T-helper 2 cell treated with Interferon-gamma antibody and Interleukin-4, amounts not matched to agents 100 ng/mL and 5 ng/mL, for 36 hours (primary cell): ENCODE measurements at regions not wholly inside any gene's neighbourhood (a gene's known extent, or its start where the extent isn't known, plus 50 kb on each side); places are given as distances from the start of the nearest gene placed in this dataset.

ENCODE experiments used
- intact Hi-C: fragments of 100-400 bp; cut with micrococcal nuclease; formaldehyde crosslinking; loops from one replicate; pipeline ENCODE4 v1.15.1; 2023

DNA sequence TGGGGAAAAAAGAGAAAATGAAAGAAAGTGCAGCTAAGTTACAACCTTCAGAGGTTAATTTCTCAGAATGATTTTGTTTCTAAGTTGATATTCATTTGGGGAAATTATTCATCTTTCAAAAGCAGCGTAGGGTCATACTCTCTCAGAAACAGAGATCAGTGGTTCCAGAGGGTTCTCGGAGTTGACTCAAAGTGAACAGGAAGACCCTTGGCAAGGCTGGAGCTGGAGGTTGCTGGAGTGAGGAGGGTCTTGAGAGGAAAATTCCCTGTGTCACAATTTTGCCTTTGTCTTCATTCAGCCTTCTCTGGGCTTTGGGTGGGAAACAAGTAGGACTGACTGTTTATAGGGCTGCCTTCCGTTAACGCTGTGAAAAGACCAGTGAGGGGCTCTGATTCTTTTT, 168.2 kb downstream of the ICOS start:
- intact Hi-C loops, result loop anchor here (5.0 kb wide), 4 partner anchors 157 to 1577 kb away; partner anchors contain the start of gene NRP2

DNA sequence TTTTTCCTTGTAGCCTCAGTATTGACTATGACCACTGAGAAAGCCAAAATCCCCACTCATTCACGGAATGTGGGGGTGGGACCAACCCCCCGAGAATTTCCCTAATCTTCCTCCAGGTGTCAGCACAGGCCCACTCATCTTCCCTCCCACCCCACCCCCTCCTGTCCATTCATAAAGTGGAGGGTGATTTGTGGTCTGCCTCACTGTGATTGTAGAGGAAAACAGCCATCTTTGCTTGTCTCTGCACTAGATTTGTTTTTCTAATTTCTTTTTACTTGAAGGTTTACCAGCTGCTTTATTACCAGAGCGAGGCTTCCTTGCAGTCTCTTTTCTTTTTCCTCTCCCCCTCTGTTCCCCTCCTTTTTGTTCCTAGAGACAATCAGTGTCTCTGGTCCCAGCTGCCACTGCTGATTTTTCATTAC, 171.8 kb downstream of the ICOS start:
- intact Hi-C loops, result loop anchor here (1.0 to 5.0 kb wide), 7 partner anchors 70 to 1840 kb away; partner anchors contain the start of gene NRP2

DNA sequence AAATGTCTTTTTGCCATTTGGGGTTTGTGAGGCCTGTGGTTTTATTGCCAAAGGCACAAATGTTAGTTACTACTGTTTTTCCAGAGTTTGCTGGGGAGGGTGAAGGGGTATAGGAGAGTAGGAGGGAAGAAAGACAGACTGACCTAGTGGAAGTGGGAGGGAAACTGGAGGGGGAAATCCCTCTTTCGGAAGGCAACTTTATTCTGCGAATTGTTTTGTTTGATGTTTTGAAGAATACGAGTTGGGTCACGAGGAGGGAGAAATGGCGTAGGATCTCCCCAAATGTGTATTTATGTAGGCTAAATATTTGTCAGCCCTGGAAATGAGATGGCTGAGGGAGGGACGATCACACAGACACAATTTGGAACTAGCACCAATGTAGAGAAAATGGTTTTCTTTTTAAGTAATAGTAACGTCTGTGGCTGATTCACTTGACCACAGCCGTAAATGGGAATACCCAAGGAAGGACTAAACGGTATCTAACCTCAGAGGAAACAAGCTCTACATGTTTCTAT, 172.3 kb downstream of the ICOS start:
- intact Hi-C loops, result loop anchor here (1.0 to 5.0 kb wide), 7 partner anchors 69 to 1839 kb away; partner anchors contain the start of gene NRP2

DNA sequence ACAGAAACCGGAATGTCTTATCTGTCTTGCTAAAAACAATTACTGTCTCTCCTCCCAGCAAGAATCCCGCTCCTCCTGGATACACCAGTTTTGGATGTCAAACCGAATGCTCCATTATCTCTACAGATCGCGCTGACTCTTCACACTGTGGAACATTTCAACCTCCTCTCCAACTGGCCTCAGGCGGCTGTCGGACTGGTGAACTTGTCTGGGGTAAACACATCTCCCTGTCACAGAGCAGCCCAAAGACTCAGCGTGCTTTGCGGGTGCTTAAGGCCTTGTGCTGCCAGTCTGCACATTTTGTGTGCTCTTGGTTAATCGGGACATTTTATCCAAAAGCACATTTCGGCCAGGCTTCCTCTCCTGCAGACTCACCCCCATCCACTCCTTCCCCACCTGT, 173.1 kb downstream of the ICOS start:
- intact Hi-C loops, result loop anchor here (1.0 to 5.0 kb wide), 7 partner anchors 36 to 1573 kb away; partner anchors contain the start of gene NRP2

DNA sequence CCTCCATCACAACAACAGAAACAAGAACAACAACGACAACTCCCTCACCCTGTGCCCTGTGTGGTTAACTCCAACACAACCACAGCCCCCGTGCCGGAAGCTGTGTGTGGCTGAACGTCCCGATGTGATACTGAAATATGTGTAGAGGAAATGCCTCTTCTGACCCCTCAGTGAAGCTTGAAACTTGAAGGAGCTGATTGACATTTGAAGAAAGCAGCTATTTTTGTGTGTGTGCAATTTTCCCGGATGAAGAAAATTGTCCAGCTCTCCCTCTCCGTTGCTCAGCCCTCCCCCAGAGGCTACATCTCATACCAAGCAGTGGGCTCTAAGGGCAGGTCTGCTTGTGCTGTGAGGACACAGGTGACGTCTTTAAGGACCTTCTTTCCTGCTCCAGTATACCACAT, 173.8 kb downstream of the ICOS start:
- intact Hi-C loops, result loop anchor here (1.0 to 2.0 kb wide), 2 partner anchors 35 to 838 kb away; no protein-coding TSS in a partner anchor

DNA sequence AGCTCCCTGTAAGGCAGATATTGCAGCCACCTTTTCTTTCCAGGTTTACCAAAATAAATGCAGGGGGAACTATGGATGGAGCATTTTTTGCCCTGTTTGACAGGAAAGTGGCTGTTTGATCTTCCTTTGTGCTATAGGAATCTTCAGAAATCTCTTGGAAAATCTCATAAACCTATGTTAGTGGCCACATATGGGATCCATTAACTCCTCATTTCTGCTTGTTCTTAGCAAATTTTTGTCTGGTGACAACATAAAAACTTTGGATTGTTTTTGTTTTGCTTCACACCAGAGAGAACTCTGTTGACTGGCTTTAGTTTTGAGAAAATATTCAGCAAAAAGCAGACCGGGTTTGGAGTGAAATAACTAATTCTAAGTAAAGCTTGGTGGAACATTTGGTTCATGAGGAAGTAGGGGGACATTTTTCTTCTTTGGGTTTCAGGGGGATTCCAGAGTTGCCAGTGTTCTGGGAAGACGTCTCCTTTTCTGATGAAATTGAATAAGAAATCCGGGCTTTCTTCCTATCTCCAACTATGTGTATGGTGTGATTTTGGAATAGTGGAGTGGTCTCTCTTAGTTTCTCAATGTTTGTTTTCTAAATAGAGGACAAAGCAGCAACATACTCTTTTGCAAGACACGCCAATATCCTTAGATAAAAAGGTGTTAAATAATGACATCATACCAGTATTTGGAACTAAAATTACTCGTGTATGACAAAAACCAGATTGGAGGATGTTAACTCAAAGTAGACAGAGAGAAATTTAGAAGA, 174.4 kb downstream of the ICOS start:
- intact Hi-C loops, result loop anchor here (1.0 to 2.0 kb wide), 2 partner anchors 34 to 838 kb away; no protein-coding TSS in a partner anchor

DNA sequence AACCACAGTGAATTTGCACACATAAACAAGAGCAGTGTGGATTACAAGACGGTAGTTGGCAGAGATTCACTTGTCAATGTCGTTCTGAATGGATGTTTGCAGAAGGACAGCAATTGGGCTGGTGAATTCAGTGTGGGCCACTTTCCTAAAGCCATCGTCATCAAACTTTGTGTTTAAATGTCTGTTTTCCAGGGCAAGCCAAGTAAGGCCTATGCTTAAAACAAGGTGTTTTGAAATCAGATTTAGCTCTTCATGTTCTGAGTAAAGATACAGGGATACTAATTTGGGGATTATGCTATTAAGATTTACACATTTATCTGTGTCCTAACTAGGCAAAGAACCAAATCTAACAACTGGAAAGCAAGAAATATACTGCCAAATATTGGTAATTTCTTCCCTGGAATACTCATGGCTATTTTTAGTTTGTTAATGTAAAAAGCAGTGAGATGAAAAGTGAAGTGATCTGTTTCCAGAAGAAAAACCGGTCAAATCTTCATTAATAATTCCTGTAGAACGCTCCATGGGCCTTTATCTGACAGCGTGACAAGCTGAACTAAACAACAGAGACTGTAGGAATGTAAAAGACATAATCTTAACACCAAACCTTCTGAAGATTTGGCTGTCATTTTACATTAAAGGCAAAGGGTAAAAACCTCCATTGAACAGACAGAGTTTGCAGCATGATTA, 175.7 kb downstream of the ICOS start:
- intact Hi-C loops, result no loop called here

DNA sequence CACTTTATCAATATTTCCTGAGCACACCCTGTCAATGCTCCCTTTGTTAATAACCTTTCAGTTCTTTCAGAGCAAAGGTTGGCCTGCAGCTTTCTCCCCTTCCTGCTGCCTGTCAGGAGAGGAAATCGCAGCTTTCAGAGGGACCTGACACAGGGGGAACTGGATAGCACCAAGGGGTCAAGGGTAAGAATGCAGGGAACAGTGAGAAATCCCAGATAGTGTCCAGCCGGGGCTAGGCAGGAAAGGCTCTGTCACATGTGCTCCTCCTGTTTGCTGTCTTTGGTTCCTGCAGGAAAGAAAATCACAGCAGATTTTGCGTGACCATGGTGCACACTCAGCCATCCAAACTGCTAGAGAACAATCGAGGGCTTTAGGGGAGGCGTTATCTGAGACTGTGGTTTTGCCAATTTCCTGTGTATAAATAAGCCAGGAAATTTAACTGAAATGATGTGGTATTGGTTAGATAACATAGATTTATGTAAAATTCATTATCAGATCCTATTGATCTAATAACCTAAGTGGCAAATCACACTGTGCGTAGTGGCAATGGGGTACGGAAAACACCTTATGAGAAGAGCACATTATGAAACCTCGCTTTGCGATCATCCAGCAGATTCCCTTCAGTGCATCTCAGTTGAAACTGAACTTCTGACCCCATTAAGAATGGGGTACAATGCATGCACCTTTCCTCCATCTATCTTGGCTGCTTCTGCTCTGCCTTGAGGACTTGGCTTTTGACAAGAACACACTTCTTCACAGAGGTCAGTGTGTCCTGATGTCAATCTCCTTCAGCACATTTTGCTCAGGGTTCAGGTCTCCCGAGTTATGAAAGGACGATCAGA, 178.0 kb downstream of the ICOS start:
- intact Hi-C loops, result no loop called here

DNA sequence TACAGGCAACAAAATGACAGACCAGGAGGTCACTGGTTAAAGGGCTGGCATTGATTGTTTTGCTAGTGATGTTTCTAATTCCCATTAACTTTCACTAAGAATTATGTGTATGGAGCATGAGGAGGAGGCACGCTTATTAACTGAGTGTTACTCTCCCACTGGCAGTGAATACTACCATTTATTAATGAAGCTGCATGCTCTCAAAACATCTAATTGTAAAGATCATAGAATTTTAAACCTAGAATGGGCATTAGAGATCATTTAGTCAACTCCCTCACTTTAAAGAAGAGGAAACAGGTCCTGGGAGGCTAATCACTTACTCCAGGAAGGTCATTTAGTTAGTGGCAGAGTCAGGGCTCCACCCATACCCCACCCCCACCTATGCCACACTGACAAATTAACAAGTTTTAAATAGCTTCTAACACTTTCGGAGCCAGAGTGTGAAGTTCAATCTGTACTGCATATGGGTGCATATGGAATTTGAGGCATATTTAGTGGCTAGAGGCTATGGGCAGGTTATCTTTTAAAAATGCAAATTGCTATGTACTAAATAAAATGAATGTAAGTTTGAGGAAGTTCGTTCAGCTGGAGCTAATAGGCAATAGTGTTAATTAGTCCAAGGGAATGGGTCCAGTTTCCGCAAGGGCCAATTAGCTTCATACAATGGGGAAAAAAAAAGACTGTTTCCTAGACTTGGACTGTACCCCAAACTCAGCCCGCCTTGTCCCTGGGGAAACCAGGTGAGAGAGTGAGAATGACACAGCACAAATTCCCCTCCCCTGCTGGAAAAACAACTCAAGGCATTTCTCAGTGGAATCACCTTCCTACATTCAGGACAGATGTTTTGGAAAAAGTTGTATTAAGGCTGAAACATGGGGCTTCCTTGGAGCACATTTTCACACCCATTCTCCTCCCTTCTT, 178.8 kb downstream of the ICOS start:
- intact Hi-C loops, result no loop called here

DNA sequence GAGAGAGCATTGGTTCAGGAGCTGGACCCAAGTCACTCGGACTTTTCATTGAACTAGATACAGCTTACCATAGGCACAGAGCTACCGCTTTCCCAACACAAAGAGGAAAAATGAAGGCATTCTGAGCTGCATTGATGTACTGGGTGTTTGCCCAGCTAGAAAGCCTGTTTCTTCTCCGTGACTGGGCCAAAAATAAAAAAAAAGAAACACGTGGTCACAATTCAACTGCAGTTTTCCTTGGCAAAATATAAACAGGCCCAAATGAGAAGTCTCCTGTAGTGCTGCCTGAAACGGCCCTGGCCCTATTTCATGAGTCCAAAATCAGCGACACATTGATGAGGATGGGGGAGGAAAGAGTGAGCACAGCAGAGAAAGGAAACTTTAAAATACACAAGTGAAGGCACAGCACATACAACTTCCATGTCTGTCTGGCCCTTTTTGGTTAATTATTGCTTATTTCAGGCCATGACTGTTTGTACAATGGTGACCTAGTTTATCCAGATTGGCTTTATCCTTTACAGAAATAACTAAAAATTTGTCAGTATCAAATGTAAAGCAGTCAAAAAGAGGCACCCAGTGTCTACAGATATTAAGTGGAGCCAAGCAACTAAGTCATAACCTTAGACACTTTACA, 179.7 kb downstream of the ICOS start:
- intact Hi-C loops, result no loop called here

DNA sequence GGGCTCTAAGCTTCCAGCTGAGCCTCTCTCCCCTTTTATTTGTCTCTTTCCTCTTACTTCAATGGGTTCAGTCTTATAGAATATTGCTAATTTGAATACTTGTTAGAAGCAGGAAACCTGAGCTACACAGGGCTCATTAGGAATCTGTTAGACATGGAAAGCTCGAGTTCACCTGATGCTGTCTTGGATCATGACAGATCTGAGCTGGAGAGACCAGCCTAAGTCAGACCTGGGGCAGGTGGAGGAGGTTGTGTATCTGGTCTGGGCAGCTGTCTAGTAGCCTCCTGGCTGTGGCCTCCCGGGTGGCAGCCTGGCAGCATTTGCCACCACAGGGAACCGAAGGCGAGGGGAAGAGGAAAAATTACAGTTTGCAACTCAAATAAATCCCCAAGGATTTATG, 185.9 kb downstream of the ICOS start:
- intact Hi-C loops, result no loop called here

DNA sequence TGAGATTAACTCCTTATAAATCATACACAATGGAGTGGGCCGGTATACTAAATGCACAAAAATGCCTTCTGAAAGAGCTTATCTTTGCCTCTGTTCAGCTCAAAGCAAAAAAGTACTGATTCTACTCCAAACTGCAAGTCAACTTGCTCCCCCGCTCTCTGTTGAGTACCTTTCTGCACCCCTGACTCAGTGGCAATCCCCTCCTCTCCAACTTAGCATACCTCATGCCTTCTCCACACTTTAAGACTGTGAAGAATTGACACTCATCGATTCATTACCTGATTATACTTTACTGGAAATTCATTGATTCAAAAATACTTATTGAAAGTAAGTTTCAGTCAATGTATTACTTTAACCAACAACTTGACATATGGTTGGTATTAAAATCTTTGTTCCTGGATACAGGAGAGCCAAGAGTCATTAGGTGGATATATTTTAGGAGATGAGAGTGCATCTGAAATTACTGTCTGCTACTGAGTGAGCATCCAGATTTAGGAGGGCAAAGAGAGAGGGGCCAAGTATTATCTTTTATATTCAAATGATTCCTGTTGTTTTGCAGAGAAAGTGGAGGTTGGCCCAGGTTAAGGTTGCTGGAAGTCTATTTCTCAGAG, 187.7 kb downstream of the ICOS start:
- intact Hi-C loops, result no loop called here

DNA sequence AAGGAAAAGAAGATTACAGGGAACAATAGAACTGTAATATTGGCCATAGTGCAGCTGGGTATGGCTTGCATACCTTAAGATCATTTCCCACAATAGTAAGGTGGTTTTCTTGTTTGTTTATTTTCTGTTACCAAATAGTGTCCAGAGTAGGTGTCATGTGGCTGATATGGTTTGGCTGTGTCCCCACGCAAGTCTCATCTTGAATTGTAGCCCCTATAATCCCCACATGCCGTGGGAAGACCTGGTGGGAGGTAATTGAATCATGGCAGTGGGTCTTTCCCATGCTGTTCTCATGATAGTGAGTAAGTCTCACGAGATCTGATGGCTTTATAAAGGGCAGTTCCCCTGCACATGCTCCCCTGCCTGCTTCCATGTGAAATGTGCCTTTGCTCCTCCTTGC, 190.1 kb downstream of the ICOS start:
- intact Hi-C loops, result no loop called here

DNA sequence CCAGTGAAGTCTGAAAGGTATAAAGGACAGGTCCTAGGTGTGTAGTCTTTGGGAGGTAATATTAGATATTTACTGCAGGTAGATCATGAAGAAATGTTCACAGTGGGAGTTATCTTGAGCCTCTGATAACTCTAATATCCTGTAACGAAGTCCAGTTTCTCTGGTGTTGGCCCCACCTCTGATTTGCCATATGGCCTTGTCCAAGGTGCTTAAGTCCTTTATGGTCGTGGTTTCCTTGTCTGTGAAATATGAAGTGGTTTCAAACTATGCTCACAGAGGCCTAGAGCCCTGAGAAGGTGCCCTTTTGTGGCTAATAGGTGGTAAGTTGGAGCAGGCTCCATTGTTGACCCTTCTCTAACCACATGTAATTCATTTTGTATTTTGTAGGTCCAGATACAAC, 190.7 kb downstream of the ICOS start:
- intact Hi-C loops, result no loop called here

DNA sequence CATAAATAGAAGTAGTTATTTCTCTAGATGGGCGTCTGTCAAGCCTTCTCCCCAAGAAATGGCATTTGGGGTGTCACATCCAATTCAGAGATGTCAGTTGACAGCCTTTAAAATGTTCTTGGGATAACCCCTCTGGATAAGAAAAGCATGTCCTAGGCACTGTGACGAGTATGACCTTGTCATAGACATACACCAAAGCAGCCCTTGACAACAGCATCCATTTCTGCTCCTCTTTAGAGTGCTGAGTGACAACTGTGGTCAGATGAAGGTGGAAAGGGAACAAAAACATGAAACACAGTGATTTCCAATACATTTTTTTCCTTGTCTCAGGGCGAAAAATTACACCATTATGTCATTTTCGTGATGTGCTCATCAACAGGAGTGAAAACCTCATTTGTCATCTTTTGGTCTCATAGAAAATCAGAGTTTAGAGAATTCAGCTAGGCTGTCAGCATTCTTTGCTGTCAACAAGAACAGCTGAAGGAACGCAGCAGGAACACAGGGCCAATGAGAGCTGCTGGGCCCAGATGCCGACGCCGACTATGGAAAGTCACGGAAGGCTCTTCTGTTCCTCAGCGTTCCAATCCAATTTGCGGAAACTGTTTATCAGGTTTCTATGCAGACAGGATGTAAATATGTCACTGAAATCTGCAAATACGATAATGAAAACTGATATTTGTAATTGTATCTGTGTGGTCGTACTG, 193.2 kb downstream of the ICOS start:
- intact Hi-C loops, result no loop called here

DNA sequence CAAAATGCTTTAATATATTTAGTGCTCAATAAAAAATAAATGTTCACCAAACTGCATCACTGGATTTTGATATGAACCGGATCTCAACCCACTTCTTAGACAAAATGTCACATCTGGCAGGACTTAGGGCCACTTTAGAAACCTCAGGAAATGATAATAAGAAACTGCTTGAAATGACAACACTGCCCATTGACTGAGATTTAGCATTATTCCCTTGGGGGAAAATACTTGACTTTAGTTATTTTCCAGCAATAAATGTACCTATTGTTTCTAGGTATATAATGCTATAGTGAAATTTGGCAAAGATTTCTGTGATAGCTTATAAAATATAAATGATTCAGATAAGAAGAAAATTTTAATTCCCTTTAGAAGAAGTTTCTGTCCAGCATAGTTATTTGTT, 195.1 kb downstream of the ICOS start:
- intact Hi-C loops, result no loop called here

DNA sequence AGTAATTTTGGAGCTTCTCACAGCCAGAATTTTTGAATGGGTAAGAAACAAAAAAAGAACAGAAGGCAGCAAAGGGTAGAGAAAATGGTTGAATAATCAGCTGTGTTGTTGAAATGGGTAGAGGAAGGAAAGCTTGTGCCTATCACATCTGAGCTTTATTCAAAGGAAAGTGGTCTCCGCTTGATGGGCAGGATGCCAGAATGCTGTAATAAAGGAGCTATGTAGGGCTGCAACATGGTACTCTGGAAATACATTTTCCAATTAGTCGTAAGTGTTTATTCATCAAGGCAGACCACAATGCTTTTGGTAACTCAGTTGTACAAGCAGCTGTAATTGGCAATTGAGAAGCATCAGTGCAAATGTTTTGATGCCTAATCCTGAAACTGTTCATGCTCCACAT, 196.9 kb downstream of the ICOS start:
- intact Hi-C loops, result no loop called here

DNA sequence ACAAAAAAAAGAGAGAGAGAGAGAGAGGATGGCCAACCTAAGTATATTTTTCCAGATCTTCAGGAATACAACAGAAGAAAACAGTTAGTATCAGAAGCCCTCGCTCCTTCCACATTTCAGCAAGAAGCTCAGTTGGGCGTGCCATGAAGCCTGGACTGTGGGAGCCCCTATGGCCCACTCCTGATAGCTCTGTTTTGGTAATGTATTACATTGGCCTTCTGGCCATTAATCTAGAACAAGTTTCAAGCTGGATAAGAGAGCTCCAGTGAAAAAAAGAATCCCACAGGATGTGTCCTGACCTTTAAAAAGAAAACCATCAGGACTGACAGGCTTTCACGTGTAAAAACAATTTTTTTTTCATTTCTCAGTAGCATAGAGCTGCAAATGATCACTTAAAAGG, 197.9 kb downstream of the ICOS start:
- intact Hi-C loops, result no loop called here

DNA sequence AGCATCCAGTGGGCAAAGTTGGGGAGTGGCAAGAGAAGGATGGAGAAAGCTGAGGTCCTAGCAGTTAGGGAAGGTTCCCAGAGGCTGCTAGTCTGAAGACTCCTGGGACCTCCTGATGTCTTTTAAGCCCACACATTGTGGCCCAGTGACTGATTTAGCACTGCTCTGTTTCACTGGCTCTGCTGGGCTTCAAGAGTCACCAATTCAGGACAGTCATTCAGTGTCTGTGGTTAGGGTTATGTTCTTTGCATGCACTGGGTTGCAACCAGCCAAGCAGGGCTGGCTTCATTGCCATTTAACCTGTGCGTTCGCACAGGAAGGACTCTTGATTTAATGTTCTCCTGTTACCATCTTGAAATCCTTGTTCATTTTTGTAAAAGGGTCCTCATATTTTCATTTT, 199.2 kb downstream of the ICOS start:
- intact Hi-C loops, result no loop called here
